Right renal pelvis (tissue), 4 donors: ENCODE measurements at regions not wholly inside any gene's neighbourhood (a gene's known extent, or its start where the extent isn't known, plus 50 kb on each side); places are given as distances from the start of the nearest gene placed in this dataset.

ENCODE experiments used
- DNase-seq, 4 donors: peaks; one replicate each; pipeline ENCODE4 v3.0.0-alpha.2; 2013; ENCODE audit warnings: low read depth in 4 of 4, low spot score in 3 of 4, missing footprints in 1 of 4

- DNase-seq, result no peak
Observed at GRCh38 chr3:150269526-150269925, 138.6 kb upstream of the TSC22D2 start.

- no peak for DNase-seq
Observed at GRCh38 chr3:150268426-150269391, 139.4 kb upstream of the TSC22D2 start.

- DNase-seq, result no peak
Observed at GRCh38 chr3:150267288-150267687, 140.8 kb upstream of the TSC22D2 start.

- no peak for DNase-seq
Observed at GRCh38 chr3:150265305-150265704, 142.8 kb upstream of the TSC22D2 start.

GRCh38 chr3:150264561-150265279 lies 143.4 kb upstream of the TSC22D2 start:
- no peak for DNase-seq

- no peak for DNase-seq
Observed at GRCh38 chr3:150261958-150262357, 146.1 kb upstream of the TSC22D2 start.

GRCh38 chr3:150261418-150261817 lies 146.7 kb upstream of the TSC22D2 start:
- no peak for DNase-seq

- no peak for DNase-seq
Observed at GRCh38 chr3:150260398-150260710, 147.7 kb upstream of the TSC22D2 start.

- no peak for DNase-seq
Observed at GRCh38 chr3:150259526-150260397, 148.3 kb upstream of the TSC22D2 start.

- DNase-seq, result no peak
Observed at GRCh38 chr3:150256782-150257181, 151.3 kb upstream of the TSC22D2 start.

- no peak for DNase-seq
Observed at GRCh38 chr3:150256318-150256717, 151.8 kb upstream of the TSC22D2 start.

GRCh38 chr3:150255826-150256225 lies 152.3 kb upstream of the TSC22D2 start:
- DNase-seq, result no peak

GRCh38 chr3:150255413-150255812 lies 152.7 kb upstream of the TSC22D2 start:
- DNase-seq, result no peak

GRCh38 chr3:150254309-150254708 lies 153.8 kb upstream of the TSC22D2 start:
- DNase-seq, result no peak

GRCh38 chr3:150253622-150254021 lies 154.5 kb upstream of the TSC22D2 start:
- DNase-seq, result no peak

- no peak for DNase-seq
Observed at GRCh38 chr3:150252462-150252861, 155.6 kb upstream of the TSC22D2 start.

GRCh38 chr3:150251187-150252062 lies 156.7 kb upstream of the TSC22D2 start:
- DNase-seq, result no peak

GRCh38 chr3:150249779-150250470 lies 158.2 kb upstream of the TSC22D2 start:
- DNase-seq, result no peak

GRCh38 chr3:150248888-150249681 lies 159.0 kb upstream of the TSC22D2 start:
- DNase-seq, result no peak
